GM19193 (cell line): ENCODE measurements at regions not wholly inside any gene's neighbourhood (a gene's known extent, or its start where the extent isn't known, plus 50 kb on each side); places are given as distances from the start of the nearest gene placed in this dataset.

Source experiments
- POLR2A ChIP-seq: IDR thresholded peaks from 4 replicates; pipeline ENCODE4 v1.6.1; 2011; ENCODE audit not compliant: insufficient read depth, insufficient read length; ENCODE audit errors: extremely low read depth

- TF ChIP-seq POLR2A, result no peak
Observed at GRCh38 chr4:116632269-116632668, 453.1 kb downstream of the TRAM1L1 start.

- no peak for TF ChIP-seq POLR2A
Observed at GRCh38 chr4:116628598-116628997, 456.8 kb downstream of the TRAM1L1 start.

GRCh38 chr4:116627545-116627944, 457.8 kb downstream of the TRAM1L1 start:
- no peak for TF ChIP-seq POLR2A

- no peak for TF ChIP-seq POLR2A
Observed at GRCh38 chr4:116618638-116619037, 466.7 kb downstream of the TRAM1L1 start.

GRCh38 chr4:116603096-116603495, 482.3 kb downstream of the TRAM1L1 start:
- no peak for TF ChIP-seq POLR2A

- no peak for TF ChIP-seq POLR2A
Observed at GRCh38 chr4:116599859-116600258, 485.5 kb downstream of the TRAM1L1 start.

GRCh38 chr4:116598980-116599789, 486.2 kb downstream of the TRAM1L1 start:
- no peak for TF ChIP-seq POLR2A

GRCh38 chr4:116598155-116598979, 487.0 kb downstream of the TRAM1L1 start:
- TF ChIP-seq POLR2A, result no peak

- no peak for TF ChIP-seq POLR2A
Observed at GRCh38 chr4:116590648-116591047, 494.7 kb downstream of the TRAM1L1 start.

GRCh38 chr4:116588783-116589182, 496.6 kb downstream of the TRAM1L1 start:
- TF ChIP-seq POLR2A, result no peak

- TF ChIP-seq POLR2A, result no peak
Observed at GRCh38 chr4:116585246-116585645, 500.1 kb downstream of the TRAM1L1 start.

- no peak for TF ChIP-seq POLR2A
Observed at GRCh38 chr4:116577321-116577720, 508.1 kb downstream of the TRAM1L1 start.

- TF ChIP-seq POLR2A, result no peak
Observed at GRCh38 chr4:116573540-116573939, 511.8 kb downstream of the TRAM1L1 start.

- TF ChIP-seq POLR2A, result no peak
Observed at GRCh38 chr4:116561768-116562167, 523.6 kb downstream of the TRAM1L1 start.

- TF ChIP-seq POLR2A, result no peak
Observed at GRCh38 chr4:116551806-116552205, 533.6 kb downstream of the TRAM1L1 start.

- TF ChIP-seq POLR2A, result no peak
Observed at GRCh38 chr4:116547632-116548031, 537.7 kb downstream of the TRAM1L1 start.

- TF ChIP-seq POLR2A, result no peak
Observed at GRCh38 chr4:116546759-116547158, 538.6 kb downstream of the TRAM1L1 start.

- TF ChIP-seq POLR2A, result no peak
Observed at GRCh38 chr4:116544946-116545345, 540.4 kb downstream of the TRAM1L1 start.
